ENCODE measurements at regions not wholly inside any gene's neighbourhood (a gene's known extent, or its start where the extent isn't known, plus 50 kb on each side); places are given as distances from the start of the nearest gene placed in this dataset.
"Not testable (repeated sequence)": the region's sequence is repeated elsewhere in the genome, so short reads cannot be mapped to it uniquely, and the experiment has no call there.

DNA sequence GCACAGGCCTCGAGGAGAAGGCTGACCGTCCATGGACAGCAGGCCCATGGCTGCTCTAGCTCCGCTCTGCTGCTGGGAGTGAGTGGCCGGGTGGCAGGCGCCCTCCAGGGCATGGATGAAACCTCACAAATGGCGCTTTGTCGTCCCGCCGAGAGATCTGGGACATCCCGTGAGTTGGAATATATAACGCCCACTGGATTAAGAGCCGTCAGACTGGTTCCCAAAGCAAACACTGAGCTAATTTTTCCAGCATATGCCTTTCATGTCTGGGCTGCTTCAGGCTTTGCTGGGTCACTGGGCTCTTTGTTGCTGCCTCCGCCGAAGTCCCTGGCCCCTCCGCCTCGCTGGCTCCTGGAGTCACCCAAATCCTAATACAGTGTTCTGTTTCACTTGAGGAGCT is 266.3 kb downstream of the FOXL1 start:
- no peak for DNase-seq

DNA sequence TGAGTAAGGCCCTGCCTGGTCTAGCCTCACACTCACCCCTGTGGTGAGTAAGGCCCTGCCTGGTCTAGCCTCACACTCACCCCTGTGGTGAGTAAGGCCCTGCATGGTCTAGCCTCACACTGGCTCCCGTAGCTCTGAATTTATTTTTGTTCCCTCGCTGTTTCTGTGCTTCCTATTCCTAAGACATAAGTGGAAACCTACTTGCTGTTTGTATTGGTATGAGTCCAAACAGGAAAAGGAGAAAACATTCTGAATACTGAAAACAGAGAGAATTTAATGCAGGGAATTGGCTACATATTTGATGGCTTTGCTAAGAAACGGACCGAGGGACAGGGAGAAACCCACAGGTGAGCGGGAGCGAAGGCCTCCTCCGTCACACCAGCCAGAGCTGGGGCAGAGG is 267.8 kb downstream of the FOXL1 start:
- no peak for DNase-seq

DNA sequence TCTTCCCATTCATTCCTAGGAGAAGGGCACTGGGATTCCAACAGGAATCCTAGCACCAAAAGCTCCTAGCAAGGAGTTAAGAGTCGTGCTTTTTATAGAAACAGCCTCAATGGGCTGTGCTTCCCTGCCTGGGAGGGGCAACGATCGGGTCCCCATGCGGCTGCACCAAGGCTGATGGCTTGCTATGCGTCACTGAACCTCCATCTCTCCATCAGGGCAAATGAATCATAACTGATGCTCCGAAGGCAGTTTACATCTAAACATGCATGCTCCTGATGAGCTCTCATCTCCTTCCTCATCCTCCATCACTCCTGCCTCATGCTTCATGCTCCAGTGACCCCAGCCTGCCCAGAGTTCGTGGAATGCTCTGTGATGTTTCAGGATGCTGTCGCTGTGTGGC is 270.5 kb downstream of the FOXL1 start:
- DNase-seq, result no peak

DNA sequence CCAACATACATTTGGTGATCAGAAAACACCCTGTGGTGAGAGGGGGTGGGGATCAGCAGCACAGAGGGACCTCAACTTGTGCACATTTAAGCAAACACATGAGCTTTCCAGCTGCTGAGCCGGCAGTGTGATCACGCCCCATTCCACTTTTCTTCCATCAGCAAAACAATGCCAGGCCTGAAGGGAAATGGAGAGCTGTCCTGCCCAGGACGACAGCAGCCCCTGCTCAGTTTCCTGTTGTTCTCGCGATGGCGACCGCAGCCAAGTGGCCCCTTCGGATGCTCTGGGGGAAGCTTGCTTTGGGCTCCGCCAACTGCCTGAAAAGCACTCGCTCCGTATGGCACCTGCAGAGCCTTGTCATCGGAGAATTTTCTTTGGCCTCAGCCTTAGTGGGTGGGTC is 272.3 kb downstream of the FOXL1 start:
- DNase-seq, result no peak

DNA sequence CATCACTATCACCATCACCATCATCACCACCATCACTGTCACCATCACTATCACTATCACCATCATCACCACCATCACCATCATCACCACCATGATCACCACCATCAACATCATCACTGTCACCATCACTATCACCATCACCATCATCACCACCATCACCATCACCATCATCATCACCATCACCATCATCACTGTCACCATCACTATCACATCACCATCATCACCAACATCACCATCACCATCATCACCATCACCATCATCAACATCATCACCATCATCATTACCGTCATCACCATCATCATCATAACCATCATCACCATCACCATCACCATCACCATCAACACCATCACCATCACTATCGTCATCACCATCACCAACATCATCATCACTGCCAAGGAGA is 273.8 kb downstream of the FOXL1 start:
- DNase-seq, result no peak

DNA sequence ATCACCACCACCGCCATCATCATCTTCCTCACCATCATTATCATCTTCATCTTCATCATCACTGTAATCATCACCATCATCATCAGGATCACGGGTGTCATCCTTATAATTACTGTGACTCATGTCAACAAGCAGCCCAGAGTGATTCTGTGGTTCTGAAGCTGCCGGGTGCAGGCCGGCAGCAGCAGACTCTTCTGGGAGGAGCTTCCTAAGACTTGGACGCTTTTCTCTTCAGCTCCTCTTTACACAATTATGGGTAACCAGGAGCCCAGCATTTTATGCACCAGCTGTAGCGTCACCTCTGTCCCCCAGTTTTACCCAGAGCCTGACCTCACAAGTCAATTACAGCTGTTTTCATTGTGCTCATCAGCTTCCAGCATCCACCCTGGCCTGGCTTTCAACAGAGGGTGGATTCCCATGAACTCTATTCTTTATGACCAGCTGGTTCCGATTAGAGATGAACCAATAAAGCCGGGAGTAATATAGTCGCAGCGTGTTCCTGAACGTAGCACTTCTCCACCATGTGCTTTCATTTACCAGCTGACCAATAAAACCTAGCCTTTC is 275.8 kb downstream of the FOXL1 start:
- DNase-seq, result no peak

DNA sequence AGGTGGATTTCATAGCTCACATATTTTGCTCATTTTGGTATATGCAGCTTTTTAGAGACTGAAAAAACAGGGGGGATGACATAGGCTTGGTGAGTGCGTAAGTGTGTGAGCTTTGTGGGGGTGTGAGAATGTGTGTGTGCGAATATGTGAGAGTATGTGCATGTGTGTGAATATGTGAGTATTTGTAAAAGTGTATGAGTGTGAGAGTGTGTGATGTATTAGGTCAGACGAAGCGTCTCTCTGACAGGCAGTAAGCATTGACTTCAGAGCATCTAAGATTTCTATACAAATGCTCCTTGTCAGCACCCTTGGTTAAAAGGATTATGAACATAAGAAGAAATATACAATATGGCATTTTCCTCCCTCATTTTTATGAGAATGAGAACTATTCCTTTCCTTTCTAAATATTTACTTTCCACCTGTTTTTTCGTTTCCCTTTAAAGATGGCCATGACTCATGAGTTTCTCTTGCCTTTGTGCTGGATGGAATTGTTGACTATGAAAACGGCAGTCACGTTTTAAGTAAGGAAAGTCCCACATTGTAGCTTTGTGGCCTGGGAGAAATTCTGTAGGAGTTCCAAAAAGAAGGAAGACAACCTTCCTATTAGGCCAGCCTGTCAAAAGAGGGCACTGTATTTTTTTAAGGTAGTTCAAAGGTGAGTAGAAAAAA is 276.4 kb downstream of the FOXL1 start:
- DNase-seq, result no peak

DNA sequence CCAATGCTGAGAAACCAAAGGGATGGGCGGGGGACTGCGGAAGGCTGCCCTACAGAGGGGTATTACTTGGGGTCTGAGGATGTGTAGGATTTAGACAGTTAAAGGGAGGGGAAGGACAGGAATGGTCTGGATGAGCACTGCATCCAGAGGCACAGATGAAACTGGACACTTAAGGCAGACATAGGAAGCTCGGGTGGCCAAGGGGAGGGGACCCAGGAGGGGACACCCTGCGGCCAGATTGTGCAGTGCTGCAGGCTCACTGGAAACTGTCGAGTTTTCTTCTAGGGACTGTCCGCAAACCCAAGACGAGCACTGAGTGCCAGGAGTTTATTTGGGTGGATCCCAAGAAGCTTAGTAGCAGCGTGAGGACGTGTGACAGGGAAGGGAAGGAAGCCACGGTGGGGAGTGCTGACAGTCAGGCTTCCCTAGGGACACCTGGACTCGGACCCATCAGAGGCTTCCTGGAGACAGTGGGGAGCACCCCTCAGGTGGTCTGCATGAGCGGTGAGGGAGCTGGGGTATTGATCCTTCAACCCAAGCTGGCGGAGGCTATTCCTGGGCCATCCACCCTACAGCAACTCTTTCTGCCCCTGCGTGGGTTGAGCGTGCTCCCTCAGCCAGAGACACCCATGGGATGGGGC is 278.7 kb downstream of the FOXL1 start:
- no peak for DNase-seq

DNA sequence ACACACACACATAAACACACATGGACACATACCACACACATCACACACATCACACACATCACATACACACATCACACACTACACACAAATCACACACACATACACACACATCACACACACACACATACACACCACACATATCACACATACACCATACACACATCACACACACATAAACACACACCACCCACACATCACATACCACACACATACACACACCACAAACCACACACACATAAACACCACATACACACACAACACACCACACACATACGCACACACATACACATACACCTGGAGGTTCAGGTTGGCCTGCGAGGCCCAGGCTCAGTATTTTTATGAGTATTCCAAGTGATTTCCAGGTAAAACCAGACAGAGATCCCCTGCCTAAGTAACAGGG is 279.5 kb downstream of the FOXL1 start:
- no peak for DNase-seq

DNA sequence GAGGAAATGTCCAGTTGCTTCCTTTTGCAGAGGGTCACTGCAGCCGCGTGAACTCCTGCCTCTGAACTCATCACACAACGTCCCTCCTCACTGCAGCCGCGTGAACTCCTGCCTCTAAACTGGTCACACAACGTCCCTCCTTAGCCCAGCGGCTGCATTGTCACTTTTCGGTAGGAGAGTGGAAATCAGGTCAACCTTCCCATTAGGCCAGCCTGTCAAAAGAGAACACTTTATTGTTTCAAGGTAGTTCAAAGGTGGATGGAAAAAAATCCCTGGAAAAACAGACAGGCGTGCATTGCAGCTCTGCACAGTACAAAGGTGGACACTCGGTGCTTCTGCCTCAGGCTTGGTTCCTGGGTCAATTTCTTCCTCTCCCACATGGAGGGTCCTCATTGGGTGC is 280.2 kb downstream of the FOXL1 start:
- DNase-seq, result no peak

DNA sequence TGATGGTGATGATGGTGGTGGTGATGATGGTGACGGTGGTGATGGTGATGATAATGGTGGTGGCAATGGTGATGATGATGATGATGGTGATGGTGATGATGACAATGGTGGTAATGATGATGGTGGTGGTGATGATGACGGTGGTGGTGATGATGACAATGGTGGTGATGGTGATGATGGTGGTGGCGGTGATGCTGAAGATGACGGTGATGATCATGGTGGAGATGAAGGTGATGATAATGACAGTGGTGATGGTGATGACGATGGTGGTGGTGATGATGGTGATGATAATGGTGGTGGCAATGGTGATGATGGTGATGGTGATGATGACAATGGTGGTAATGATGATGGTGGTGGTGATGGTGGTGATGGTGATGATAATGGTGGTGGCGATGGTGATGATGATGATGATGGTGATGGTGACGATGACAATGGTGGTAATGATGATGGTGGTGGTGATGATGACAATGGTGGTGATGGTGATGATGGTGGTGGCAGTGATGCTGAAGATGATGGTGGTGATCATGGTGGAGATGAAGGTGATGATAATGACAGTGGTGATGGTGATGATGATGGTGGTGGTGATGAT is 283.0 kb downstream of the FOXL1 start:
- not testable (repeated sequence) for DNase-seq

DNA sequence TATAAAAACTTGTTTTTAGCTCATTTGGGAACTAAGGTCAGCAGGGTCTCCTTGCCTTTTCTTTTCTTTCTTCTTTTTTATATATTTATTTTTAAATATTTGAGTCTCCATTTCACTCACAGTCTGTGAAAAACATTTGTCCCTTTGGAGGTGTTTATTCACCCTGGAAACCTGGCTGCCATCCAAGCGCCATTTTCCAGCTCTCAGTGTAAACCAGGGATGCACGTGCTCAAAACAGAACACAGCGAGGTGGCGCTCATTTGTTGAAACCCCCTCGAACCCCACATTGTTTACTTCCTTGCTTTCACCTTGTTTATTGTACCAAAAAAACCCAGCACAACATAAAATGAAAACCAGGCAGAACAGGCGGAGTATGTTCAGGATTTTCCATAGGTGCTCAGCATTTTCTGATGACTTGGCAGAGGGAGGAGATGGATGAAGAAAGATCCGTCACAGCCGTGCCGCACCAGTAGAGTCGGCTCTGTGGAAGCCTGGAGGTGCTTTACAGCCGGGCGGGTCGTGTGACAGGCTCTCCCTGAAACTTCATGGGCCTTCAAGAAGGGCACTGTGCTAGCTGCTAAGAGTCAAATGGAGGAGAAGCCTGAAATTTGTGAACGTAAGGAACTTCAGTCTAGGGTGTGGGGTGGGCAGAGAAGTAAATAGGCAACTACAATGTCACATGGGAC is 284.4 kb downstream of the FOXL1 start:
- DNase-seq, result no peak

DNA sequence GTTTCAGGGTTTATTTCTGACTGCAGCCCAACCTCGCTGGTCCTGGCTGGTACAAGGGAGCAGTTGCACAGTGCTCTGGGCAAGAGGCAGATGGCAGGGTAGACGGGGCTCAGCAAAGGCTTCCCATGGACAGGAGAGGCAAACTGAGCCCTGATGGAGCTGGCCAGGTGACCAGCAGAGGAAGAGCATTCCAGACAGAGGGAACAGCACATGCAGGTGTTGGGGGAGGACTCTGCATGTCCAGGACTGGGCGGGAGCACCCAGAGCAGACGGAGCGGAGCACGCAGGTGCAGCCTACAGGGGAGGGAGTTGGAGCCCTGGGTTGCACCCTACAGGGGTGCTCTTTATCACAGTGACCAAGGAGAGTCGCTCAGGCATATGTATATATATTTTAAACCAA is 285.3 kb downstream of the FOXL1 start:
- DNase-seq, result no peak

DNA sequence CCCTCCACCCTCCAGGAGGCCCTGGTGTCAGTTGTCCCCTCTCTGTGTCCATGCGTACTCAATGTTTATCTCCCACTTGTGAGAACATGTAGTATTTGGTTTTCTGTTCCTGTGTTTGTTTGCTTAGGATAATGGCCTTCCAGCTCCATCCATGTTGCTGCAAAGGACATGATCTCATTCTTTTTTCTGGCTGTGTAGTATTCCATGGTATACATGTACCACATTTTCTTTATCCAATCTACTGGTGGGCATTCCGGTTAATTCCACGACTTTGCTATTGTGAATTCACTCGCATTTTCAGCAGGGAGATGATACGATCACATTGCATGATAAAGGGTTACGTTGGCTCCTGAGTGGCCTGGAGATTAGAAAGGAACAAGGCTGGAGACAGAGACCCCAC is 286.2 kb downstream of the FOXL1 start:
- no peak for DNase-seq

DNA sequence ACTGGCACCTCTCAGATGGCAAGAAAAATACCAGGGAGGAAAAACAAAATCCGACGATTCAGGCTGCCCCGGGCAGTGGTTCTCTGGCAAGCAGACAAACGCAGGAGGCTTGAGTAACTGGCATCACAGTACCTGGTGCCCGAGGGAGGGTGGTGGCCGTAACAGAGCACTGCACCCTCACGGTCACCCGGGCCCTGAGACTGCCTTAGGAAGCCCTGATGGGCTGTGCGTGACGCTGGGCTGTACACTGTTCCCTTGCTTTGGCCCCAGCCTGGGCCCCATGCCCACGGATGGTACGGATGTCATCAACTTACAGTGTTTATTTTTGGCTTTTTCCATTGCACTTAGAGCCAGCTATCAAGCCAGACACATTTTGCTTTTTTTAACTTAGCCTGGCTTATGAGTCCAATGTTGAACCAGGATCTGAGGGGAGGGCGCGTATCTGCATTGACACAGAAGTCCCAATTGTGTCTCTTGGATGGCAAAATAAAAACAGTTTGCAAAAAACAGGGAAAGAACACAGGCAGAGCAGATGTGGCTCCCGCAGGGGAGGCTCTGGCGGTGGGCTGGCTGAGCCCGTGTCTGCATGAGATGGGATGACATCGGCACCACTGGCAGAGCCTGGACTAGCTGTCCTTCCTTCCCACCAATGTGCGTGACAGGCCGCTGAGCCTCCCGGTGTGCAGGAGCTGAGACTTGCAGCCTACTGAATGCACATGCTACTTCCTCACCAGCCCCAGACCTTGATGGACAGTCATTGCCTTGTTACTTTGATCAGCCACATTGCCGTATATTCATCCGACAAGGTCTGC is 287.7 kb downstream of the FOXL1 start:
- DNase-seq, result no peak

DNA sequence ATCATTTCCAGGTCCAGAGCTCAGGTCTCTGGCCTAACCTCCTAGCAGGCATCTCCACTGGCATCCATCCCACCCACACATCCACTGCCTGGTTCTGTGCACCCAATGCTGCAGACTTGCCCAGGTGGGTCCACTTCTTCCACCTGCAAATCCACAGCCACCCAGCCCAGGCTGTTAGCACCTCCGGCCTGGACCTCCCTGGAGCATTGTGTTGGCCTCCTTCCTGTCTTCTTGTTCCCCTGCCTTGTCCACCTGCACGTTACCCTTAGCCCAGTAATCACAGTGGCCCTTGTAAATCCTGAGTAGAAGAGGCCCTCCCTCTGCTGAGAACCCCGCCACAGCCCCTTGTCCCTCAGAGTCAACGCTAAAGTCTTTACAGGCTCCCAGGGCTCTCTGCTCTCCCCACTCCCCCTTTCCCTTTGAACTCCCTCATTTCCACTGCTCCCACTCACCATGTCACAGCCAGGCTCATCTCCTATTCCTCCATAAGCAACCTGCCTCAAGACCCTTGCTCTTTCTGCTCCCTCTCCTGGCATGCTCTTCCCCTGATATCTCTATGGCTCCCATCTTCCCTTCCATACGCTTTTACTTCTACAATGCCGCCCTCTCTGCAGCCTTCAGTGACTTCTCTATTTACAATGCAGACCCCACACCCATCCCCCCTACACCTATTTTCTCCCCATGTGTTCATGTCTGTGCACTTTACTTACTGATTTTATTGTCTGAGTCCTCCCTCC is 288.8 kb downstream of the FOXL1 start:
- DNase-seq, result no peak

DNA sequence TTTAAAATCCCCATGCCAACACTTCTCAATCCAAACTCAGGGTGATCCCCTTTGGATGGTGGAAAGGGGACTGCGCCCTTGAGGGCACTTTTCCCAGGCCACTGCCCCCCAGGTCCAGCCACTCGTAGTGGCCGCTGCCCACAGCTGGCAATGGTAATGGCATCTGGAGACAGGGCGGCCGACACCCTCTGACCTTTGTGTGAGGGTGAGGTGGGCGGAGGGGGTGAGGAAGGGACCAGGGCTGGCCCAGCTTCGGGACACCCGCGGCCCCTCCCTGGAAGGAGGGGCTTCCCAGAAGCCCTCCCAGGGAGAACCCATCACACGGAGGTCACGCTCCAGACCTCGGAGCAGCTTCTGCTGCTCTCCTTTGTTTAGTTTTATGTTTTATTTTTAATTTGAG is 289.7 kb downstream of the FOXL1 start:
- no peak for DNase-seq

DNA sequence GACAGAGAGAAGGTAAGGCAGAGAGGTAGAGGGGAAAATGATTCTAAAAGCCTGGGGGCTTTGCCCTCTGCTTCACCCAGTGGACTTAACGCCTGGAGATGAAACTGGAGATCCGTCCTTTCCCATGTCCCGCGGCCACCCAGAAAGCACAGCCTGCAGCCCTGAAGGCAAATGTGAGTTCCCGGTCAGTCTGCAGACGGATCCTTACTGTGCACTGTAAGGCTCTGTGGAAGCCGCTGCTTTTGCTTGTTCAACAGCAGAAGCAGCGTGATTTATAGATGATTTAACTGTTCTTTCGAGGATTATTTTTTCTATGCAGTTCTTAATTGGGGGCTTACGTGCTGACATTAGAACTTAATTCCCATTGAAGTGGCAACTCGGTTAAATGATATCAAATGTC is 290.4 kb downstream of the FOXL1 start:
- no peak for DNase-seq

DNA sequence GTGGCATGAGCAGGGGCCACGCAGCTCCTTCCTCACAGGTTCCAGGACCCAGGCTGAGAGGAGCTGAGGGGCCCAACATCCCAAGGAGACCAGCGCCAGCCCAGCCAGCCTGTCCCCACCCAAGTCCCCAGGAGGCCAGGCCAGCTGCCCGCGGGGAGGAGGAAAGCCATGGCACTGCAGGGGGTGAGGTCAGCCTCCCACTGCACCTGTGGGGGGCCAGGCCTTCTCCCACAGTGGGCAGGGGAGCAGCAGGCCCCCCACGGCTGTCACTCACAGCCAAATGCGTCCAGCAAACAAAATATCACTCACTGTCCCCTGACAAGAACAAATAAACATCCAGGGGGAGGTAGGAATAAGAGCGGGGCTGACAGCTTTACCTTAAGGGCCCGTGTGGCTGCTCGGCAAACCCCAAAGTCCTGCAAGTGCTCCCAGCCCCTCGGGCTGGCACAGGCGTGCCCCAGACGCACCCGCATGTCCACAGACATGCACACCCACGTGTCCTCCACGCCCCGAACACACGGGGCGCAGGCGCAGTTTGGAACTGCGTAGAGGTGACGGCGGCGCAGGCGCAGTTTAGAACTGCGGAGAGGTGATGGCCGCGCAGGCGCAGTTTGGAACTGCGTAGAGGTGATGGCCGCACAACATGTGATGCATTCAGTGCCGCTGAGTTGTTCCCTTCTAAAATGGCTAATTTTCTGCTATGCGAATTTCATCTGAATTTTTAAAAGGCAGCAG is 291.1 kb downstream of the FOXL1 start:
- DNase-seq, result no peak

DNA sequence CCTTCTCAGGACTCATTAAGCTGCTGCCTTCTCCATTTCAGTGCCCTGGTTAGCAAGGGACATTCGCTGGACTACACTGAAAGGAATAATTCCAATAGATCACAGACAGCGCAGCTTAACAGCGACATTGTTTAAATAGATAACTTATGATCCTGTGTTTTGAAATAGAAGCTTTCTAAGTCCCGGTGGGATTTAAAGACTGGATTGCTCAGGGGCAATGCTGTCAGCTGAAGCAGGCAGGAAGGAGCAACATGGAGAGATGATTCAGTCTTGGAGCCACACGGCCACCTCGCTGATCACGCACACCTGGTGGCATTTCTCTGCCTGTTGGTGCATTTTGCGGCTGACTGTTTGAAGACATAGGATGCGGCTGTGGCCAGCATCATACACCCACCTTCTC is 292.0 kb downstream of the FOXL1 start:
- no peak for DNase-seq

DNA sequence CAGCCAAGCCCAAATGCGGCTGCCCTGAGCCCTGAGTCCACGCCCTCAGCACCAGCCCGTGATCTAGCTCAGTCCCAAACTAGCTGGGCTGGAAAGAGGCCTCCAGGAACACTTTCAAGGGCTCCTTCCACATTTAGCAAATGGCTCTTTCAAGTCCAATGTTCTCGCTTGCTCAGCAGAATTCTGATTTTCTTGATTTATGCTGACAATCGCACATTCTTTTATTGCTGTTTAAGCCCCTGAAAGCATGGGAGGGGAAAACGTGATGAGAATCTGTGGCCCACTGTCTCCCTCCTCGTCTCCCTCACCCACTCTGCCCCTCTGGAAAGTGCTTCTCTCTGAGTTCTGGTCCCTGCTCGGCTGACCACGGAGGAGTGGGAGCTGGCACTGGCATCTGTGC is 293.8 kb downstream of the FOXL1 start:
- DNase-seq, result no peak

DNA sequence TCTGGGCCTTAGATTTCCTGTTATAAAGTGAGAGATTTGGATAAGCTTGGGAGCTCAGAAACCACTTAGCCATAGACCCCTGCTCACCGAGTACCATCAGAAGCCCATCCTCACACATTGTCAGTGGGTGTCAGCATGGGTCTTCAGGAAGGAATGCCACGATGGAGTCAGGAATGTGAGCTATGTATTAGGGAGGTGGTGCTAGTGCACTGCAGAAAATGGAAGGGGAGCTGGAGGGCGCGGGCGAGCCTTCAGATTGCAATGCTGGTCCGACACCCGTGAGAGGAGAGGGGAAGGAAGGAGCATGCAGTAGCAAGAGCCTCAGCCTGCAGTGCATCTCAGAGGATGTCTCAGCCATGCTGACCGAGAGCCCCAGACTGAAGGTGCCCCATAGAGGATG is 294.5 kb downstream of the FOXL1 start:
- DNase-seq, result no peak

All from SHP77 treated with DMSO at 0.1 percent for 48 hours (cell line).